WTC11 (cell line): ENCODE measurements at regions not wholly inside any gene's neighbourhood (a gene's known extent, or its start where the extent isn't known, plus 50 kb on each side); places are given as distances from the start of the nearest gene placed in this dataset.

Experiments
- ATAC-seq: fragments of 200-7000 bp; cut with Tn5 transposase; 2 replicates; pipeline ENCODE4 v1.10.0; 2021; ENCODE audit warnings: mild to moderate bottlenecking, moderate library complexity
- CTCF ChIA-PET: fragments of 300-600 bp; sonication (Branson Sonifier 250); formaldehyde crosslinking; loops from one replicate; lab custom pipeline; 2021; ENCODE audit warnings: antibody characterized with exemption; lab: Charles Lee
- POLR2A ChIA-PET: fragments of 350-600 bp; sonication (Branson Sonifier 250); formaldehyde crosslinking; loops from one replicate; lab custom pipeline; 2021; ENCODE audit warnings: antibody characterized with exemption; lab: Charles Lee
- DNase-seq: peaks from one replicate; pipeline ENCODE4 v3.0.0; 2021; ENCODE audit warnings: low spot score
- H3K27ac Mint-ChIP-seq: 2 replicates; pipeline ENCODE4 v1.8.0; 2021; ENCODE audit warnings: mixed read lengths
- H3K27me3 Mint-ChIP-seq: 2 replicates; pipeline ENCODE4 v1.8.0; 2021; ENCODE audit warnings: low read depth, mild to moderate bottlenecking, moderate library complexity, mixed read lengths
- H3K36me3 Mint-ChIP-seq: 2 replicates; pipeline ENCODE4 v1.8.0; 2021; ENCODE audit warnings: mixed read lengths
- H3K4me1 Mint-ChIP-seq: 2 replicates; pipeline ENCODE4 v1.8.0; 2022; ENCODE audit warnings: mixed read lengths
- H3K4me3 Mint-ChIP-seq: 2 replicates; pipeline ENCODE4 v1.8.0; 2021; ENCODE audit warnings: mild to moderate bottlenecking, moderate library complexity, mixed read lengths
- H3K9me3 Mint-ChIP-seq: 2 replicates; pipeline ENCODE4 v1.8.0; 2021; ENCODE audit warnings: mixed read lengths
- AFF4 ChIP-seq: sonication (generic); formaldehyde crosslinking; IDR thresholded peaks from 2 replicates; pipeline ENCODE4 v1.8.1; 2023; ENCODE audit warnings: mild to moderate bottlenecking, missing genetic modification reagents, borderline replicate concordance
- ATF1 ChIP-seq: sonication (generic); formaldehyde crosslinking; IDR thresholded peaks from 2 replicates; pipeline ENCODE4 v1.8.1; 2023; ENCODE audit warnings: mild to moderate bottlenecking, moderate library complexity, missing genetic modification reagents
- CREM ChIP-seq: sonication (generic); formaldehyde crosslinking; IDR thresholded peaks from 2 replicates; pipeline ENCODE4 v1.8.1; 2022; ENCODE audit warnings: mild to moderate bottlenecking, missing genetic modification reagents, moderate library complexity
- ESRRA ChIP-seq: sonication (generic); formaldehyde crosslinking; IDR thresholded peaks from 2 replicates; pipeline ENCODE4 v1.8.1; 2022; ENCODE audit warnings: mild to moderate bottlenecking, missing genetic modification reagents, borderline replicate concordance
- ETV6 ChIP-seq: sonication (generic); formaldehyde crosslinking; IDR thresholded peaks from 2 replicates; pipeline ENCODE4 v1.8.1; 2022; ENCODE audit warnings: mild to moderate bottlenecking, missing genetic modification reagents
- FOXK1 ChIP-seq: sonication (generic); formaldehyde crosslinking; IDR thresholded peaks from 2 replicates; pipeline ENCODE4 v1.8.0; 2022; ENCODE audit warnings: mild to moderate bottlenecking, moderate library complexity, missing genetic modification reagents
- GABPB1 ChIP-seq: sonication (generic); formaldehyde crosslinking; IDR thresholded peaks from 2 replicates; pipeline ENCODE4 v1.8.1; 2023; ENCODE audit warnings: mild to moderate bottlenecking, missing genetic modification reagents
- MXD4 ChIP-seq: fragments of 250-450 bp; sonication (Bioruptor Pico); IDR thresholded peaks from 2 replicates; pipeline ENCODE4 v1.8.0; 2021; ENCODE audit warnings: mild to moderate bottlenecking, moderate library complexity, borderline replicate concordance
- NFE2L1 ChIP-seq: sonication (generic); formaldehyde crosslinking; IDR thresholded peaks from 2 replicates; pipeline ENCODE4 v1.8.1; 2023; ENCODE audit warnings: missing genetic modification reagents
- RELA ChIP-seq: sonication (generic); formaldehyde crosslinking; IDR thresholded peaks from 2 replicates; pipeline ENCODE4 v1.8.1; 2022; ENCODE audit warnings: missing genetic modification reagents, mild to moderate bottlenecking, borderline replicate concordance
- SMAD3 ChIP-seq: sonication (generic); formaldehyde crosslinking; IDR thresholded peaks from 2 replicates; pipeline ENCODE4 v1.8.0; 2022; ENCODE audit warnings: missing genetic modification reagents, mild to moderate bottlenecking, borderline replicate concordance
- SMAD4 ChIP-seq: sonication (generic); formaldehyde crosslinking; IDR thresholded peaks from 2 replicates; pipeline ENCODE4 v1.8.0; 2022; ENCODE audit warnings: mild to moderate bottlenecking, missing genetic modification reagents
- SOX15 ChIP-seq: fragments of 250-450 bp; sonication (Bioruptor Pico); IDR thresholded peaks from 2 replicates; pipeline ENCODE4 v1.9.0; 2021; ENCODE audit warnings: mild to moderate bottlenecking
- SP1 ChIP-seq: sonication (generic); formaldehyde crosslinking; conservative IDR thresholded peaks from 2 replicates; pipeline ENCODE4 v1.8.1; 2022; ENCODE audit warnings: missing genetic modification reagents
- TCF7 ChIP-seq: sonication (generic); formaldehyde crosslinking; IDR thresholded peaks from 2 replicates; pipeline ENCODE4 v1.8.0; 2022; ENCODE audit warnings: mild to moderate bottlenecking, low read depth, missing genetic modification reagents, moderate library complexity
- TEAD1 ChIP-seq: sonication (generic); formaldehyde crosslinking; IDR thresholded peaks from 2 replicates; pipeline ENCODE4 v1.8.0; 2022; ENCODE audit warnings: mild to moderate bottlenecking, missing genetic modification reagents
- TEAD4 ChIP-seq: sonication (generic); formaldehyde crosslinking; IDR thresholded peaks from 2 replicates; pipeline ENCODE4 v1.8.0; 2022; ENCODE audit warnings: mild to moderate bottlenecking, missing genetic modification reagents
- ZNF416 ChIP-seq: fragments of 250-450 bp; sonication (Bioruptor Pico); IDR thresholded peaks from 2 replicates; pipeline ENCODE4 v1.9.0; 2021; ENCODE audit warnings: mild to moderate bottlenecking, inconsistent platforms
- ZNF423 ChIP-seq: fragments of 250-450 bp; sonication (Bioruptor Pico); IDR thresholded peaks from 2 replicates; pipeline ENCODE4 v2.1.2; 2022; ENCODE audit warnings: mild to moderate bottlenecking, moderate library complexity
- ZNF671 ChIP-seq: fragments of 250-450 bp; sonication (Bioruptor Pico); IDR thresholded peaks from 2 replicates; pipeline ENCODE4 v1.8.0; 2021; ENCODE audit warnings: mild to moderate bottlenecking
- TF ChIP-seq, protein P1 (sequence below): sonication (generic); formaldehyde crosslinking; IDR thresholded peaks from 2 replicates; pipeline ENCODE4 v1.8.1; 2023; ENCODE audit warnings: mild to moderate bottlenecking, missing genetic modification reagents
- TF ChIP-seq, protein P2 (sequence below): sonication (generic); formaldehyde crosslinking; IDR thresholded peaks from 2 replicates; pipeline ENCODE4 v1.8.1; 2022; ENCODE audit warnings: mild to moderate bottlenecking, moderate library complexity, missing genetic modification reagents
- TF ChIP-seq, protein P3 (sequence below): fragments of 200-600 bp; IDR thresholded peaks from 2 replicates; pipeline ENCODE4 v1.8.0; 2022; ENCODE audit warnings: antibody characterized with exemption

DNA sequence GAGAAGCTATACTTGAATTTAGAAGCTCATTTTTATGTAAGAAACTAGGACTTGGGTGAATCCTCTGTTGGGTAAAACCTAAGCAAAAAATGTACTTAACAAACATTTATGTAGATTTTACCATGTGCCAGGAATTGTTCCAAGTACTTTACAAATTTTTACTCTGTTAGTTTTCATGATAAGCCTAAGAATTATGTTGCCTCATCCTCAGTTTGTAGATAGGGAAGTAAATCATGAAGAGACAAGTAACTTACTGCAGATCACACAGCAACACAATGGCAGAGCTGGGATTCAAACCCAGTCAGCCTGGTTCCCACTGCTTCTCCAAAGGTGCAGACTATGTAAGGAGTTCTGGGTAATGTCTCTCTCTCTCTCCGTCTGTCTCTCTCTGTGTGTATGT lies 169.9 kb downstream of the DIPK2A start:
- Mint-ChIP-seq H3K27me3 (no peaks in the 10 kb centered on the region; the same call in none of the 2 replicates), H3K36me3 (peaks cover 25% of the 10 kb centered on the region), H3K4me1 (peaks cover 10% of the 10 kb centered on the region), H3K4me3 (no peak overlapping the region), H3K9me3 (peaks cover 33% of the 10 kb centered on the region), H3K27ac (no peak overlapping the region)
- ChIA-PET POLR2A (no interaction called here), CTCF (no interaction called here)
- no peak for ATAC-seq
- no peak for DNase-seq
- TF ChIP-seq ATF1 (CRISPR knock-in tag) = no peak
- TF ChIP-seq, protein P1, sequence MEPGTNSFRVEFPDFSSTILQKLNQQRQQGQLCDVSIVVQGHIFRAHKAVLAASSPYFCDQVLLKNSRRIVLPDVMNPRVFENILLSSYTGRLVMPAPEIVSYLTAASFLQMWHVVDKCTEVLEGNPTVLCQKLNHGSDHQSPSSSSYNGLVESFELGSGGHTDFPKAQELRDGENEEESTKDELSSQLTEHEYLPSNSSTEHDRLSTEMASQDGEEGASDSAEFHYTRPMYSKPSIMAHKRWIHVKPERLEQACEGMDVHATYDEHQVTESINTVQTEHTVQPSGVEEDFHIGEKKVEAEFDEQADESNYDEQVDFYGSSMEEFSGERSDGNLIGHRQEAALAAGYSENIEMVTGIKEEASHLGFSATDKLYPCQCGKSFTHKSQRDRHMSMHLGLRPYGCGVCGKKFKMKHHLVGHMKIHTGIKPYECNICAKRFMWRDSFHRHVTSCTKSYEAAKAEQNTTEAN = no peak

GRCh38 chr3:144142151-144142840 lies 170.7 kb downstream of the DIPK2A start:
- Mint-ChIP-seq H3K27ac (no peak overlapping the region), H3K9me3 (peaks cover 27% of the 10 kb centered on the region), H3K4me3 (no peak overlapping the region), H3K27me3 (no peaks in the 10 kb centered on the region; the same call in 1 of the 2 replicates), H3K4me1 (peaks cover 8% of the 10 kb centered on the region), H3K36me3 (peaks cover 22% of the 10 kb centered on the region)
- DNase-seq (no peak), ATAC-seq (no peak; the same call in 1 of the 2 replicates)
- ChIA-PET POLR2A (no interaction called here), CTCF (no interaction called here)
- TF ChIP-seq TEAD1 (CRISPR knock-in tag) (no peak), ESRRA (CRISPR knock-in tag) (no peak), NFE2L1 (CRISPR knock-in tag) (no peak), SMAD4 (no peak), ETV6 (CRISPR knock-in tag) (no peak), ZNF671 (CRISPR knock-in tag) (no peak), SMAD3 (CRISPR knock-in tag) (no peak), CREM (CRISPR knock-in tag) (no peak), TCF7 (CRISPR knock-in tag) (no peak), MXD4 (CRISPR knock-in tag) (no peak)
- TF ChIP-seq, protein P2, sequence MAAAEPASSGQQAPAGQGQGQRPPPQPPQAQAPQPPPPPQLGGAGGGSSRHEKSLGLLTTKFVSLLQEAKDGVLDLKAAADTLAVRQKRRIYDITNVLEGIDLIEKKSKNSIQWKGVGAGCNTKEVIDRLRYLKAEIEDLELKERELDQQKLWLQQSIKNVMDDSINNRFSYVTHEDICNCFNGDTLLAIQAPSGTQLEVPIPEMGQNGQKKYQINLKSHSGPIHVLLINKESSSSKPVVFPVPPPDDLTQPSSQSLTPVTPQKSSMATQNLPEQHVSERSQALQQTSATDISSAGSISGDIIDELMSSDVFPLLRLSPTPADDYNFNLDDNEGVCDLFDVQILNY (CRISPR knock-in tag) = no peak
- TF ChIP-seq, protein P3, sequence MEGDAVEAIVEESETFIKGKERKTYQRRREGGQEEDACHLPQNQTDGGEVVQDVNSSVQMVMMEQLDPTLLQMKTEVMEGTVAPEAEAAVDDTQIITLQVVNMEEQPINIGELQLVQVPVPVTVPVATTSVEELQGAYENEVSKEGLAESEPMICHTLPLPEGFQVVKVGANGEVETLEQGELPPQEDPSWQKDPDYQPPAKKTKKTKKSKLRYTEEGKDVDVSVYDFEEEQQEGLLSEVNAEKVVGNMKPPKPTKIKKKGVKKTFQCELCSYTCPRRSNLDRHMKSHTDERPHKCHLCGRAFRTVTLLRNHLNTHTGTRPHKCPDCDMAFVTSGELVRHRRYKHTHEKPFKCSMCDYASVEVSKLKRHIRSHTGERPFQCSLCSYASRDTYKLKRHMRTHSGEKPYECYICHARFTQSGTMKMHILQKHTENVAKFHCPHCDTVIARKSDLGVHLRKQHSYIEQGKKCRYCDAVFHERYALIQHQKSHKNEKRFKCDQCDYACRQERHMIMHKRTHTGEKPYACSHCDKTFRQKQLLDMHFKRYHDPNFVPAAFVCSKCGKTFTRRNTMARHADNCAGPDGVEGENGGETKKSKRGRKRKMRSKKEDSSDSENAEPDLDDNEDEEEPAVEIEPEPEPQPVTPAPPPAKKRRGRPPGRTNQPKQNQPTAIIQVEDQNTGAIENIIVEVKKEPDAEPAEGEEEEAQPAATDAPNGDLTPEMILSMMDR = no peak
- TF ChIP-seq, protein P1 = no peak

GRCh38 chr3:144148356-144148755 lies 176.7 kb downstream of the DIPK2A start:
- no peak overlapping the region for H3K4me3 Mint-ChIP-seq
- H3K4me1 Mint-ChIP-seq = no peaks in the 10 kb centered on the region
- no peaks in the 10 kb centered on the region for H3K27me3 Mint-ChIP-seq
- no peak for TF ChIP-seq CREM (CRISPR knock-in tag)
- no peak for TF ChIP-seq ZNF416 (CRISPR knock-in tag)
- no peak for TF ChIP-seq TEAD4
- no peak for TF ChIP-seq ATF1 (CRISPR knock-in tag)
- no peak for TF ChIP-seq GABPB1
- no peak for TF ChIP-seq FOXK1
- TF ChIP-seq SP1 (CRISPR knock-in tag) = no peak
- no peak for TF ChIP-seq SOX15
- TF ChIP-seq RELA (CRISPR knock-in tag) = no peak
- TF ChIP-seq ZNF423 (CRISPR knock-in tag) = no peak
- TF ChIP-seq AFF4 (CRISPR knock-in tag) = no peak
- DNase-seq (no peak), ATAC-seq (no peak)
- H3K9me3 Mint-ChIP-seq = no peaks in the 10 kb centered on the region
- no peak overlapping the region for H3K27ac Mint-ChIP-seq
- no peaks in the 10 kb centered on the region for H3K36me3 Mint-ChIP-seq
- CTCF ChIA-PET = no interaction called here
- POLR2A ChIA-PET = no interaction called here
